Keratinocyte (primary cell): ENCODE measurements at regions not wholly inside any gene's neighbourhood (a gene's known extent, or its start where the extent isn't known, plus 50 kb on each side); places are given as distances from the start of the nearest gene placed in this dataset.

Source experiments
- CTCF ChIP-seq, 3 experiments: IDR thresholded peaks in 1 of 3; conservative IDR thresholded peaks in 1 of 3; optimal IDR thresholded peaks in 1 of 3; 2 replicates in 2 of 3; 3 replicates in 1 of 3; pipeline versions ENCODE3 to v1.5.1; 2011; ENCODE audit warnings: low read length in 3 of 3, mild to moderate bottlenecking in 3 of 3, moderate library complexity in 2 of 3, control low read depth in 1 of 3, inconsistent platforms in 1 of 3; ENCODE audit not compliant: insufficient read depth in 2 of 3; ENCODE audit errors: extremely low read depth in 1 of 3
- EZH2 ChIP-seq: IDR thresholded peaks from one replicate; pipeline ENCODE4 v1.6.1; 2012; ENCODE audit warnings: inconsistent platforms, mild to moderate bottlenecking, low read length, moderate library complexity

DNA sequence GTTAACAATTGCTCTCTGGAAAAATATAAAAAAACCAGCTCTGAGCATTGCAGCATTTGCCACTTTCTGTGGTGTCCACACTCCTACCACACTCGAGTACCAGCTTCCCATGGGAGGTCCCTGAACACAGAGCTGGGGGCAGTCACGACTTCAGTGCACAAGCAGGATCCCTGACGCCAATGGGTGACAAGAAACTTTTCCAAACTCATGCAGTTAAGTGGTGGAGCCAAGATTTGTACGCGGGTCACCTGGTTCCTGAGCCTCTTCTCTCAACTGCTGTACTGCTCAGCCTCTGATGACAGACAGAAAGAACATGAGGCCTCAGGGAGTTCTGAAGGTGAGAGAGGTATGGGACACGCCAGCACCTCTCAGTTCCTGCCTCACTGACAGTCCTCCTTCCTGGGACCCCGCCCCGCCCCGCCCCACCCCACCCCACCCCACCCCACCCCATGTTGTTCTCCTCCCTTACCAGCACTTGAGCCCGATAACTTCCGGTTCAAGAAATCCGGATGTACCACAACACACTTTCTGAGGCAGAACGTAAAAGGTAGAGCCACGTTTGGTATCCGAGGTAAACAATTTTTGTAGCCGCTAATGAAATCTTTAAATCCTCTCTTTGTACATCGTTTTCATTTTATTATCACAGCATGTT is 287.6 kb downstream of the MYCN start:
- no peak for TF ChIP-seq CTCF (optimal IDR thresholded peaks at IDR 0.05 in 1 of 3, IDR thresholded peaks at IDR 0.05 in 1 of 3, conservative IDR thresholded peaks at IDR 0.05 in 1 of 3; ENCODE audit: extremely low read depth in 1 of 3, insufficient read depth in 2 of 3, low read length in 3 of 3)
- TF ChIP-seq EZH2 = no peak
